Natural killer cell (primary cell): ENCODE measurements at regions not wholly inside any gene's neighbourhood (a gene's known extent, or its start where the extent isn't known, plus 50 kb on each side); places are given as distances from the start of the nearest gene placed in this dataset.

ENCODE experiments used
- ATAC-seq, 3 donors: fragments of 150-1000 bp in 2 of 3; fragments of 200-7000 bp in 1 of 3; cut with Tn5 transposase; 1 replicate in 1 of 3; 2 replicates in 2 of 3; pipeline ENCODE4 v1.10.0; 2021; ENCODE audit warnings: mild to moderate bottlenecking in 2 of 3, moderate library complexity in 2 of 3
- DNase-seq, 2 donors: peaks; one replicate each; pipeline versions ENCODE4 v3.0.0 to v3.0.0-alpha.2; 2013 to 2021; ENCODE audit warnings: mixed read lengths in 1 of 2
- H3K27ac ChIP-seq: one replicate; pipeline ENCODE4 v1.5.1; 2013; ENCODE audit warnings: mild to moderate bottlenecking, low read length
- H3K27me3 ChIP-seq: one replicate; pipeline ENCODE4 v1.6.1; 2013; ENCODE audit warnings: low read length; ENCODE audit not compliant: control insufficient read depth, insufficient read depth
- H3K36me3 ChIP-seq: one replicate; pipeline ENCODE4 v1.6.1; 2013; ENCODE audit warnings: low read length; ENCODE audit not compliant: control insufficient read depth, insufficient read depth
- H3K4me1 ChIP-seq: one replicate; pipeline ENCODE4 v1.6.1; 2013; ENCODE audit warnings: low read length; ENCODE audit not compliant: control insufficient read depth, insufficient read depth
- H3K4me3 ChIP-seq: one replicate; pipeline ENCODE4 v1.5.1; 2013; ENCODE audit warnings: low read length
- H3K9me3 ChIP-seq: one replicate; pipeline ENCODE4 v1.6.1; 2013; ENCODE audit warnings: low read length; ENCODE audit not compliant: control insufficient read depth, insufficient read depth
- H3K27ac Mint-ChIP-seq, 2 donors: one replicate each; pipeline ENCODE4 v1.8.0; 2022; ENCODE audit warnings: mild to moderate bottlenecking in 2 of 2, mixed read lengths in 2 of 2, moderate library complexity in 1 of 2
- H3K27me3 Mint-ChIP-seq, 2 donors: one replicate each; pipeline ENCODE4 v1.8.0; 2022; ENCODE audit warnings: low read depth in 2 of 2, mixed read lengths in 2 of 2
- H3K36me3 Mint-ChIP-seq: one replicate; pipeline ENCODE4 v1.8.0; 2022; ENCODE audit warnings: mixed read lengths
- H3K4me1 Mint-ChIP-seq, 2 donors: one replicate each; pipeline ENCODE4 v1.8.0; 2022; ENCODE audit warnings: mixed read lengths in 2 of 2
- H3K4me3 Mint-ChIP-seq: one replicate; pipeline ENCODE4 v1.8.0; 2022; ENCODE audit warnings: mild to moderate bottlenecking, moderate library complexity, mixed read lengths
- H3K9me3 Mint-ChIP-seq, 2 donors: one replicate each; pipeline ENCODE4 v1.8.0; 2022; ENCODE audit warnings: mixed read lengths in 2 of 2
- CTCF ChIP-seq: fragments of 200-600 bp; IDR thresholded peaks from one replicate; pipeline ENCODE4 v1.8.0; 2022; ENCODE audit warnings: antibody characterized with exemption
- WGBS: methylation state at CpG from one replicate; pipeline ENCODE4 v1.1.7; 2013; ENCODE audit warnings: missing lambda C conversion rate; ENCODE audit not compliant: insufficient coverage; 5-methylcytosine and 5-hydroxymethylcytosine counted together
- intact Hi-C: fragments of 100-400 bp; cut with micrococcal nuclease; formaldehyde crosslinking; loops from one replicate; pipeline ENCODE4 v1.14.2; 2022

- H3K4me3 Mint-ChIP-seq: no peak overlapping the region
- Histone ChIP-seq H3K27ac (no peak overlapping the region), H3K27me3 (no peaks in the 10 kb centered on the region), H3K4me3 (no peak overlapping the region), H3K4me1 (no peaks in the 10 kb centered on the region), H3K9me3 (no peaks in the 10 kb centered on the region), H3K36me3 (no peaks in the 10 kb centered on the region)
- H3K4me1 Mint-ChIP-seq: no peaks in the 10 kb centered on the region
- no peaks in the 10 kb centered on the region for H3K36me3 Mint-ChIP-seq
- TF ChIP-seq CTCF: no peak
- peaks cover 5 to 10% of the 10 kb centered on the region in 2 donors for H3K9me3 Mint-ChIP-seq
- intact Hi-C loops: no loop called here
- H3K27ac Mint-ChIP-seq: no peak overlapping the region
- WGBS: 77% methylated on average over 2 of the region's 2 CpGs
- no peak for DNase-seq
- no peak for ATAC-seq
- no peaks in the 10 kb centered on the region for H3K27me3 Mint-ChIP-seq
Observed at GRCh38 chr21:27425172-27425571, 458.3 kb upstream of the ADAMTS5 start.

GRCh38 chr21:27424601-27425000 lies 457.7 kb upstream of the ADAMTS5 start:
- H3K36me3 ChIP-seq: no peaks in the 10 kb centered on the region
- H3K27me3 ChIP-seq: no peaks in the 10 kb centered on the region
- no peak for ATAC-seq
- H3K4me3 ChIP-seq: no peak overlapping the region
- no peaks in the 10 kb centered on the region for H3K9me3 ChIP-seq
- H3K36me3 Mint-ChIP-seq: no peaks in the 10 kb centered on the region
- no peaks in the 10 kb centered on the region for H3K4me1 Mint-ChIP-seq
- DNase-seq: no peak
- H3K27me3 Mint-ChIP-seq: no peaks in the 10 kb centered on the region
- H3K4me3 Mint-ChIP-seq: no peak overlapping the region
- TF ChIP-seq CTCF: no peak
- WGBS: 80% methylated on average over 1 of the region's 1 CpG
- H3K27ac Mint-ChIP-seq: no peak overlapping the region
- no peaks in the 10 kb centered on the region for H3K4me1 ChIP-seq
- intact Hi-C loops: no loop called here
- H3K27ac ChIP-seq: no peak overlapping the region
- H3K9me3 Mint-ChIP-seq: peaks cover 5 to 8% of the 10 kb centered on the region in 2 donors

- Mint-ChIP-seq H3K27me3 (no peaks in the 10 kb centered on the region), H3K36me3 (no peaks in the 10 kb centered on the region), H3K9me3 (peaks cover 5 to 9% of the 10 kb centered on the region in 2 donors), H3K27ac (no peak overlapping the region), H3K4me3 (no peak overlapping the region), H3K4me1 (no peaks in the 10 kb centered on the region)
- TF ChIP-seq CTCF: no peak
- H3K4me1 ChIP-seq: no peaks in the 10 kb centered on the region
- no peaks in the 10 kb centered on the region for H3K9me3 ChIP-seq
- 94% methylated on average over 3 of the region's 4 CpGs for WGBS
- H3K27ac ChIP-seq: no peak overlapping the region
- H3K36me3 ChIP-seq: no peaks in the 10 kb centered on the region
- intact Hi-C loops: no loop called here
- DNase-seq: no peak
- no peak for ATAC-seq
- no peaks in the 10 kb centered on the region for H3K27me3 ChIP-seq
- H3K4me3 ChIP-seq: no peak overlapping the region
Observed at GRCh38 chr21:27423906-27424595, 457.2 kb upstream of the ADAMTS5 start.

- Histone ChIP-seq H3K4me3 (no peak overlapping the region), H3K27ac (no peak overlapping the region), H3K27me3 (no peaks in the 10 kb centered on the region), H3K36me3 (no peaks in the 10 kb centered on the region), H3K4me1 (no peaks in the 10 kb centered on the region), H3K9me3 (no peaks in the 10 kb centered on the region)
- no peak for DNase-seq
- 91% methylated on average over 4 of the region's 4 CpGs for WGBS
- TF ChIP-seq CTCF: no peak
- no peaks in the 10 kb centered on the region for H3K4me1 Mint-ChIP-seq
- intact Hi-C loops: no loop called here
- no peaks in the 10 kb centered on the region for H3K27me3 Mint-ChIP-seq
- no peak overlapping the region for H3K4me3 Mint-ChIP-seq
- H3K27ac Mint-ChIP-seq: no peak overlapping the region
- ATAC-seq: no peak
- H3K9me3 Mint-ChIP-seq: peaks cover 5 to 11% of the 10 kb centered on the region in 2 donors
- no peaks in the 10 kb centered on the region for H3K36me3 Mint-ChIP-seq
Observed at GRCh38 chr21:27423038-27423437, 456.1 kb upstream of the ADAMTS5 start.
